GM23338 (cell line): ENCODE measurements at regions not wholly inside any gene's neighbourhood (a gene's known extent, or its start where the extent isn't known, plus 50 kb on each side); places are given as distances from the start of the nearest gene placed in this dataset.

ENCODE experiments used
- CREB1 ChIP-seq: fragments of 250-450 bp; sonication (Bioruptor Pico); IDR thresholded peaks from 2 replicates; pipeline ENCODE4 v1.5.0; 2020; ENCODE audit warnings: low read depth, mild to moderate bottlenecking, moderate library complexity
- EZH2 ChIP-seq: fragments of 200-600 bp; sonication (generic); IDR thresholded peaks from one replicate; pipeline ENCODE4 v1.8.0; 2017; ENCODE audit warnings: antibody characterized with exemption, mild to moderate bottlenecking, low read depth; ENCODE audit not compliant: unreplicated experiment
- EZH2phosphoT487 ChIP-seq: fragments of 200-600 bp; sonication (generic); IDR thresholded peaks from one replicate; pipeline ENCODE4 v1.8.1; 2018; ENCODE audit warnings: antibody characterized with exemption; ENCODE audit not compliant: unreplicated experiment
- POLR2AphosphoS5 ChIP-seq: IDR thresholded peaks from 2 replicates; pipeline ENCODE4 v1.6.1; 2016; ENCODE audit warnings: antibody characterized with exemption, low read depth
- ZNF114 ChIP-seq: fragments of 250-450 bp; sonication (Bioruptor Pico); IDR thresholded peaks from 2 replicates; pipeline ENCODE4 v1.5.0; 2020; ENCODE audit warnings: mild to moderate bottlenecking, moderate library complexity
- ZNF331 ChIP-seq: fragments of 250-450 bp; sonication (Bioruptor Pico); IDR thresholded peaks from 2 replicates; pipeline ENCODE4 v1.5.0; 2020; ENCODE audit warnings: low read depth, mild to moderate bottlenecking, moderate library complexity
- ZNF462 ChIP-seq: fragments of 250-450 bp; sonication (Bioruptor Pico); IDR thresholded peaks from 2 replicates; pipeline ENCODE4 v1.5.0; 2020; ENCODE audit warnings: mild to moderate bottlenecking, moderate library complexity
- TF ChIP-seq, protein P1 (sequence below), 2 experiments: fragments of 200-600 bp in 1 of 2; sonication (generic) in 1 of 2; conservative IDR thresholded peaks; 2 replicates each; pipeline versions ENCODE4 v1.5.1 to v1.6.1; 2016 to 2017; ENCODE audit warnings: antibody characterized with exemption in 2 of 2, low read depth in 2 of 2, mild to moderate bottlenecking in 2 of 2, moderate library complexity in 1 of 2
- TF ChIP-seq, protein P2 (sequence below): IDR thresholded peaks from one replicate; pipeline ENCODE4 v1.6.1; 2018; ENCODE audit warnings: antibody characterized with exemption; ENCODE audit not compliant: unreplicated experiment

DNA sequence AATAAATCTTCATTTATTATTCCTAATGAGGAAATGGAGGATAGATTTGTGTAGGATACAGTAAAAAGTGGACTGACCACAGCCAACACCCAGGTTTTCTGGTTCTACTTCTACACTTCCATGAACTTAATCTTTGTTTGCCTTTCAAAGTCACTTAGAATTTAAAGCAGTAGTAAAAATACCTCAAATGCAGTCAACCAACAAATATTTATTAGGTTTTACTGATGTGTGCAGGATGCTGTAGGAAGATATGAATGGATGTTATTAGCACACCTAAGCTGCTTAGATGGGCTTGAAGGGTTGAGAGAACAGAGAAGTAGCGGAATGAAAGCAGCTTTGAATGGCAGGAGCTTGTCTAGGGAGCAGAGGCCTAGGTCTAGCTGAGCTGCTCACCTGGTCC lies 201.1 kb downstream of the PALM2AKAP2 start:
- TF ChIP-seq, protein P1, sequence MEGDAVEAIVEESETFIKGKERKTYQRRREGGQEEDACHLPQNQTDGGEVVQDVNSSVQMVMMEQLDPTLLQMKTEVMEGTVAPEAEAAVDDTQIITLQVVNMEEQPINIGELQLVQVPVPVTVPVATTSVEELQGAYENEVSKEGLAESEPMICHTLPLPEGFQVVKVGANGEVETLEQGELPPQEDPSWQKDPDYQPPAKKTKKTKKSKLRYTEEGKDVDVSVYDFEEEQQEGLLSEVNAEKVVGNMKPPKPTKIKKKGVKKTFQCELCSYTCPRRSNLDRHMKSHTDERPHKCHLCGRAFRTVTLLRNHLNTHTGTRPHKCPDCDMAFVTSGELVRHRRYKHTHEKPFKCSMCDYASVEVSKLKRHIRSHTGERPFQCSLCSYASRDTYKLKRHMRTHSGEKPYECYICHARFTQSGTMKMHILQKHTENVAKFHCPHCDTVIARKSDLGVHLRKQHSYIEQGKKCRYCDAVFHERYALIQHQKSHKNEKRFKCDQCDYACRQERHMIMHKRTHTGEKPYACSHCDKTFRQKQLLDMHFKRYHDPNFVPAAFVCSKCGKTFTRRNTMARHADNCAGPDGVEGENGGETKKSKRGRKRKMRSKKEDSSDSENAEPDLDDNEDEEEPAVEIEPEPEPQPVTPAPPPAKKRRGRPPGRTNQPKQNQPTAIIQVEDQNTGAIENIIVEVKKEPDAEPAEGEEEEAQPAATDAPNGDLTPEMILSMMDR (conservative IDR thresholded peaks at IDR 0.05; ENCODE audit: low read depth in 2 of 2): no peak
- TF ChIP-seq POLR2AphosphoS5 (no peak), EZH2 (no peak), CREB1 (CRISPR knock-in tag) (no peak), ZNF462 (no peak), ZNF331 (CRISPR knock-in tag) (no peak), EZH2phosphoT487 (no peak), ZNF114 (CRISPR knock-in tag) (no peak)
- TF ChIP-seq, protein P2, sequence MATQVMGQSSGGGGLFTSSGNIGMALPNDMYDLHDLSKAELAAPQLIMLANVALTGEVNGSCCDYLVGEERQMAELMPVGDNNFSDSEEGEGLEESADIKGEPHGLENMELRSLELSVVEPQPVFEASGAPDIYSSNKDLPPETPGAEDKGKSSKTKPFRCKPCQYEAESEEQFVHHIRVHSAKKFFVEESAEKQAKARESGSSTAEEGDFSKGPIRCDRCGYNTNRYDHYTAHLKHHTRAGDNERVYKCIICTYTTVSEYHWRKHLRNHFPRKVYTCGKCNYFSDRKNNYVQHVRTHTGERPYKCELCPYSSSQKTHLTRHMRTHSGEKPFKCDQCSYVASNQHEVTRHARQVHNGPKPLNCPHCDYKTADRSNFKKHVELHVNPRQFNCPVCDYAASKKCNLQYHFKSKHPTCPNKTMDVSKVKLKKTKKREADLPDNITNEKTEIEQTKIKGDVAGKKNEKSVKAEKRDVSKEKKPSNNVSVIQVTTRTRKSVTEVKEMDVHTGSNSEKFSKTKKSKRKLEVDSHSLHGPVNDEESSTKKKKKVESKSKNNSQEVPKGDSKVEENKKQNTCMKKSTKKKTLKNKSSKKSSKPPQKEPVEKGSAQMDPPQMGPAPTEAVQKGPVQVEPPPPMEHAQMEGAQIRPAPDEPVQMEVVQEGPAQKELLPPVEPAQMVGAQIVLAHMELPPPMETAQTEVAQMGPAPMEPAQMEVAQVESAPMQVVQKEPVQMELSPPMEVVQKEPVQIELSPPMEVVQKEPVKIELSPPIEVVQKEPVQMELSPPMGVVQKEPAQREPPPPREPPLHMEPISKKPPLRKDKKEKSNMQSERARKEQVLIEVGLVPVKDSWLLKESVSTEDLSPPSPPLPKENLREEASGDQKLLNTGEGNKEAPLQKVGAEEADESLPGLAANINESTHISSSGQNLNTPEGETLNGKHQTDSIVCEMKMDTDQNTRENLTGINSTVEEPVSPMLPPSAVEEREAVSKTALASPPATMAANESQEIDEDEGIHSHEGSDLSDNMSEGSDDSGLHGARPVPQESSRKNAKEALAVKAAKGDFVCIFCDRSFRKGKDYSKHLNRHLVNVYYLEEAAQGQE: no peak
